WTC11 (cell line): ENCODE measurements at regions not wholly inside any gene's neighbourhood (a gene's known extent, or its start where the extent isn't known, plus 50 kb on each side); places are given as distances from the start of the nearest gene placed in this dataset.

Experiments used
- AFF4 ChIP-seq: sonication (generic); formaldehyde crosslinking; IDR thresholded peaks from 2 replicates; pipeline ENCODE4 v1.8.1; 2023; ENCODE audit warnings: mild to moderate bottlenecking, missing genetic modification reagents, borderline replicate concordance
- CTCF ChIP-seq: fragments of 200-600 bp; IDR thresholded peaks from 2 replicates; pipeline ENCODE4 v1.8.0; 2022; ENCODE audit warnings: antibody characterized with exemption
- IRF1 ChIP-seq: sonication (generic); formaldehyde crosslinking; IDR thresholded peaks from 2 replicates; pipeline ENCODE4 v1.8.0; 2023; ENCODE audit warnings: missing genetic modification reagents
- JUN ChIP-seq: sonication (generic); formaldehyde crosslinking; IDR thresholded peaks from 2 replicates; pipeline ENCODE4 v1.8.0; 2023; ENCODE audit warnings: mild to moderate bottlenecking, missing genetic modification reagents
- NFE2L1 ChIP-seq: sonication (generic); formaldehyde crosslinking; IDR thresholded peaks from 2 replicates; pipeline ENCODE4 v1.8.1; 2023; ENCODE audit warnings: missing genetic modification reagents
- NR2C2 ChIP-seq: sonication (generic); formaldehyde crosslinking; IDR thresholded peaks from 2 replicates; pipeline ENCODE4 v1.8.0; 2022; ENCODE audit warnings: mild to moderate bottlenecking, missing genetic modification reagents
- RELA ChIP-seq: sonication (generic); formaldehyde crosslinking; IDR thresholded peaks from 2 replicates; pipeline ENCODE4 v1.8.1; 2022; ENCODE audit warnings: missing genetic modification reagents, mild to moderate bottlenecking, borderline replicate concordance
- SP1 ChIP-seq: sonication (generic); formaldehyde crosslinking; conservative IDR thresholded peaks from 2 replicates; pipeline ENCODE4 v1.8.1; 2022; ENCODE audit warnings: missing genetic modification reagents
- TEAD4 ChIP-seq: sonication (generic); formaldehyde crosslinking; IDR thresholded peaks from 2 replicates; pipeline ENCODE4 v1.8.0; 2022; ENCODE audit warnings: mild to moderate bottlenecking, missing genetic modification reagents
- USF2 ChIP-seq: sonication (generic); formaldehyde crosslinking; IDR thresholded peaks from 2 replicates; pipeline ENCODE4 v1.8.1; 2023; ENCODE audit warnings: mild to moderate bottlenecking, missing genetic modification reagents, moderate library complexity

- TF ChIP-seq RELA (no peak), CTCF (no peak), SP1 (CRISPR knock-in tag) (no peak), NR2C2 (CRISPR knock-in tag) (no peak), NFE2L1 (no peak), USF2 (CRISPR knock-in tag) (no peak), JUN (CRISPR knock-in tag) (no peak), TEAD4 (no peak), AFF4 (CRISPR knock-in tag) (no peak), IRF1 (CRISPR knock-in tag) (no peak)
Observed at GRCh38 chr16:47917118-47917517, 238.7 kb downstream of the ABCC12 start.
